ENCODE measurements at regions not wholly inside any gene's neighbourhood (a gene's known extent, or its start where the extent isn't known, plus 50 kb on each side); places are given as distances from the start of the nearest gene placed in this dataset.

DNA sequence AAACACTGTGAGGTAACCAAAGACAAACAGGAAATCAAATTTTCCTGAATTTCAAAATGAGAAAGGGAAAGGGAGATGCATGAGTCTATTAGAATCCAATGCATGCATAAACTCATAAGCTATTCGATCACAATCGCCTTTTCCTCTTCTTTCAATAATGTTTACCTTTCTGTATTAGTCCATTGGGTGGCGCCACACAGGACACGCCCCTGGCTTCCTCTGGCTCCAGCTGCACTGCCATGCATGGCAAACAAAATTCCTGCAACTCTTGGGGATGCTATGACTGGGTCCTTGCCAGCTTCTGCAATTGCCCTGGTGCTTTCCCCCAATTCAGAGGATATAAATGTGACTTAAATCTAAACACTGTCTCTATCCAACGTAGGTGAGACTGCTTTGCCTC lies 424.5 kb upstream of the PCDH7 start:
- no peak for TF ChIP-seq CTCF (IDR thresholded peaks at IDR 0.05; ENCODE audit: poor library complexity, severe bottlenecking)
- no peak for TF ChIP-seq RAD21 (conservative IDR thresholded peaks at IDR 0.05)
- no peak for TF ChIP-seq EZH2 (IDR thresholded peaks at IDR 0.05; ENCODE audit: borderline replicate concordance, insufficient read depth, low read length, poor library complexity, severe bottlenecking)
- TF ChIP-seq SMC3 (conservative IDR thresholded peaks at IDR 0.05; ENCODE audit: poor library complexity): no peak
- TF ChIP-seq EP300 (conservative IDR thresholded peaks at IDR 0.05; ENCODE audit: poor library complexity, severe bottlenecking): no peak
- TF ChIP-seq POLR2AphosphoS5 (IDR thresholded peaks at IDR 0.05): no peak
- no peak for TF ChIP-seq TAF1 (IDR thresholded peaks at IDR 0.05; ENCODE audit: low read depth)
- no peak for TF ChIP-seq MXI1 (conservative IDR thresholded peaks at IDR 0.05; ENCODE audit: poor library complexity, severe bottlenecking)
- TF ChIP-seq, protein P1, sequence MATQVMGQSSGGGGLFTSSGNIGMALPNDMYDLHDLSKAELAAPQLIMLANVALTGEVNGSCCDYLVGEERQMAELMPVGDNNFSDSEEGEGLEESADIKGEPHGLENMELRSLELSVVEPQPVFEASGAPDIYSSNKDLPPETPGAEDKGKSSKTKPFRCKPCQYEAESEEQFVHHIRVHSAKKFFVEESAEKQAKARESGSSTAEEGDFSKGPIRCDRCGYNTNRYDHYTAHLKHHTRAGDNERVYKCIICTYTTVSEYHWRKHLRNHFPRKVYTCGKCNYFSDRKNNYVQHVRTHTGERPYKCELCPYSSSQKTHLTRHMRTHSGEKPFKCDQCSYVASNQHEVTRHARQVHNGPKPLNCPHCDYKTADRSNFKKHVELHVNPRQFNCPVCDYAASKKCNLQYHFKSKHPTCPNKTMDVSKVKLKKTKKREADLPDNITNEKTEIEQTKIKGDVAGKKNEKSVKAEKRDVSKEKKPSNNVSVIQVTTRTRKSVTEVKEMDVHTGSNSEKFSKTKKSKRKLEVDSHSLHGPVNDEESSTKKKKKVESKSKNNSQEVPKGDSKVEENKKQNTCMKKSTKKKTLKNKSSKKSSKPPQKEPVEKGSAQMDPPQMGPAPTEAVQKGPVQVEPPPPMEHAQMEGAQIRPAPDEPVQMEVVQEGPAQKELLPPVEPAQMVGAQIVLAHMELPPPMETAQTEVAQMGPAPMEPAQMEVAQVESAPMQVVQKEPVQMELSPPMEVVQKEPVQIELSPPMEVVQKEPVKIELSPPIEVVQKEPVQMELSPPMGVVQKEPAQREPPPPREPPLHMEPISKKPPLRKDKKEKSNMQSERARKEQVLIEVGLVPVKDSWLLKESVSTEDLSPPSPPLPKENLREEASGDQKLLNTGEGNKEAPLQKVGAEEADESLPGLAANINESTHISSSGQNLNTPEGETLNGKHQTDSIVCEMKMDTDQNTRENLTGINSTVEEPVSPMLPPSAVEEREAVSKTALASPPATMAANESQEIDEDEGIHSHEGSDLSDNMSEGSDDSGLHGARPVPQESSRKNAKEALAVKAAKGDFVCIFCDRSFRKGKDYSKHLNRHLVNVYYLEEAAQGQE (IDR thresholded peaks at IDR 0.05; ENCODE audit: borderline replicate concordance): no peak

Measured in neural cell (in vitro differentiated cells).